Vagina (tissue), 2 donors: ENCODE measurements at regions not wholly inside any gene's neighbourhood (a gene's known extent, or its start where the extent isn't known, plus 50 kb on each side); places are given as distances from the start of the nearest gene placed in this dataset.

Source experiments
- DNase-seq, 2 donors: peaks; one replicate each; pipeline ENCODE4 v3.0.0-alpha.2; 2017; ENCODE audit errors: extremely low spot score in 2 of 2
- H3K27ac ChIP-seq: fragments of 200-600 bp; sonication (generic); one replicate; pipeline ENCODE4 v1.5.1; 2019
- H3K27me3 ChIP-seq: fragments of 200-600 bp; sonication (generic); one replicate; pipeline ENCODE4 v1.5.1; 2019
- H3K36me3 ChIP-seq, 2 donors: fragments of 200-600 bp; sonication (generic); one replicate each; pipeline ENCODE4 v1.5.1; 2017 to 2019
- H3K4me1 ChIP-seq: fragments of 200-600 bp; sonication (generic); one replicate; pipeline ENCODE4 v1.5.1; 2019
- H3K4me3 ChIP-seq, 2 donors: fragments of 200-600 bp; sonication (generic); 1 replicate in 1 of 2; 2 replicates in 1 of 2; pipeline ENCODE4 v1.5.1; 2016 to 2019
- H3K9me3 ChIP-seq: fragments of 200-600 bp; sonication (generic); one replicate; pipeline ENCODE4 v1.5.1; 2019
- POLR2A ChIP-seq, 2 donors: fragments of 450-650 bp; IDR thresholded peaks; one replicate each; pipeline ENCODE4 v1.6.1; 2017; ENCODE audit warnings: antibody characterized with exemption in 2 of 2, mild to moderate bottlenecking in 2 of 2, moderate library complexity in 2 of 2
- POLR2AphosphoS5 ChIP-seq, 2 donors: sonication (generic); formaldehyde crosslinking; IDR thresholded peaks; one replicate each; pipeline ENCODE4 v1.9.0; 2017; ENCODE audit warnings: antibody characterized with exemption in 2 of 2, mild to moderate bottlenecking in 2 of 2, low read depth in 1 of 2; ENCODE audit not compliant: insufficient read depth in 1 of 2
- intact Hi-C: fragments of 100-400 bp; cut with DNase I; formaldehyde crosslinking; loops from one replicate; pipeline ENCODE4 v1.15.1; 2023
- TF ChIP-seq, protein P1 (sequence below), 3 experiments: fragments of 450-650 bp in 2 of 3; fragments of 200-600 bp in 1 of 3; sonication (generic) in 1 of 3; IDR thresholded peaks; one replicate each; pipeline ENCODE4 v1.5.1; 2017 to 2019; ENCODE audit warnings: antibody characterized with exemption in 3 of 3, mild to moderate bottlenecking in 2 of 3, moderate library complexity in 2 of 3

DNA sequence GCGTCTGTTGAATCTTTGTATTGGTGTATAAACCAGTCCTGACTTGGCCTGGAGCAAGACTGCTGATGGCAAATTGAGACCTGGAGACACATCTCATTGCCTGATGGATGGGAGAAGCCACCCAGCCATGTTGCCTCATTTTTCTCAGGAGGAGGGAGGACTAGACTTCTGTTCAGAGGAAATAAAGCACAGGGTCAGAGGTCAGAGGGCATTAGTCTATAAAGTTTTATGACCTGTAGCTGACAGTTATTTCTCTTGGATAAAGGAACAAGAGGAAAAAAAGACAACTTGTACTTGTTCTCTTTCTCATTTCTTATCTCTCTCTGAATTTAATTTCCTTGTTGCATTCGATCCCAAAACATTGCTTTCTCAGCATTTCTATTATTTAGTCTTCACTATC, 775.9 kb downstream of the SQOR start:
- intact Hi-C loops = no loop called here
- TF ChIP-seq POLR2A (IDR thresholded peaks at IDR 0.05) (no peak), POLR2AphosphoS5 (IDR thresholded peaks at IDR 0.05; ENCODE audit: insufficient read depth in 1 of 2, low read depth in 1 of 2) (no peak)
- TF ChIP-seq, protein P1, sequence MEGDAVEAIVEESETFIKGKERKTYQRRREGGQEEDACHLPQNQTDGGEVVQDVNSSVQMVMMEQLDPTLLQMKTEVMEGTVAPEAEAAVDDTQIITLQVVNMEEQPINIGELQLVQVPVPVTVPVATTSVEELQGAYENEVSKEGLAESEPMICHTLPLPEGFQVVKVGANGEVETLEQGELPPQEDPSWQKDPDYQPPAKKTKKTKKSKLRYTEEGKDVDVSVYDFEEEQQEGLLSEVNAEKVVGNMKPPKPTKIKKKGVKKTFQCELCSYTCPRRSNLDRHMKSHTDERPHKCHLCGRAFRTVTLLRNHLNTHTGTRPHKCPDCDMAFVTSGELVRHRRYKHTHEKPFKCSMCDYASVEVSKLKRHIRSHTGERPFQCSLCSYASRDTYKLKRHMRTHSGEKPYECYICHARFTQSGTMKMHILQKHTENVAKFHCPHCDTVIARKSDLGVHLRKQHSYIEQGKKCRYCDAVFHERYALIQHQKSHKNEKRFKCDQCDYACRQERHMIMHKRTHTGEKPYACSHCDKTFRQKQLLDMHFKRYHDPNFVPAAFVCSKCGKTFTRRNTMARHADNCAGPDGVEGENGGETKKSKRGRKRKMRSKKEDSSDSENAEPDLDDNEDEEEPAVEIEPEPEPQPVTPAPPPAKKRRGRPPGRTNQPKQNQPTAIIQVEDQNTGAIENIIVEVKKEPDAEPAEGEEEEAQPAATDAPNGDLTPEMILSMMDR (IDR thresholded peaks at IDR 0.05) = no peak
- H3K27ac ChIP-seq = no peak overlapping the region
- H3K9me3 ChIP-seq = no peaks in the 10 kb centered on the region
- DNase-seq = no peak
- H3K4me3 ChIP-seq = no peak overlapping the region
- H3K36me3 ChIP-seq = no peaks in the 10 kb centered on the region
- H3K27me3 ChIP-seq = no peaks in the 10 kb centered on the region
- no peaks in the 10 kb centered on the region for H3K4me1 ChIP-seq

DNA sequence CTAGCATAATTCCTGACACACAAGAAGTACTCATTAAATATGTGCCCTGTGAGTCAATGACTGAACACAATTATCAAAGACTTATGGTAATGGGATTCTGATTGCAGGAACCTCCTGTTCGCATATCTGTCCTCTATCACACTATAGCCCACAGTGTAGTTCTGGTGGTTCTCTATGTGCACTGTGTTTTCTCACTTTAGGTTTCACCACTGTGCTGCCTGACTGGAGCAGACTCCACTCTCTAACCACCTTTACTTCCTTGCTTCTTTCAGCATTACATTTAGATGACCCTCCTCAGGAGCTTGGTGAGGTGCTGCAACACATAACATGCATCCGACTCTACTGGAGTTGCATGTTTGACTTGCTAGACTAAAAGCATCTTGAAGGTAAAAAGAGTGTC, 777.1 kb downstream of the SQOR start:
- H3K36me3 ChIP-seq = no peaks in the 10 kb centered on the region
- TF ChIP-seq, protein P1 (IDR thresholded peaks at IDR 0.05) = no peak
- TF ChIP-seq POLR2AphosphoS5 (IDR thresholded peaks at IDR 0.05; ENCODE audit: insufficient read depth in 1 of 2, low read depth in 1 of 2) = no peak
- no peaks in the 10 kb centered on the region for H3K27me3 ChIP-seq
- H3K4me3 ChIP-seq = no peak overlapping the region
- H3K27ac ChIP-seq = no peak overlapping the region
- no peaks in the 10 kb centered on the region for H3K4me1 ChIP-seq
- intact Hi-C loops = no loop called here
- no peaks in the 10 kb centered on the region for H3K9me3 ChIP-seq
- DNase-seq = no peak

DNA sequence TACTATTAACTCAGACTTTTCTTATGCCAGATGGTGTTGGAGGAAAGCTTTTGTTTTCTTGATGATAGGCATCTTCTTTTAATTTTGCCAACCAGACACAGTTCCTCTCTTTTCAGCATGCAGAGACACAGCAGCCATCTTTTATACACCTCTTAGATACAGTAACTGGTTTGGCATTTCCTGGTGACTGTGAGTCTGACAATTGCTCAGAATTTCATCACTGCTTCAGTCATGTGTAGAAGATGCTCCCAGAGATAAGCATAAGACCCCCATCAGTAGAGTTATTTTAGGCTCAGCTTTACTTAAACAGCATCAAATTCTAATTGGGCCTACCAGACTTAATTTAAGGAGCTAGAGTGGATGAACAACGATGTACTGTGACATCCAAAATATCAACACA, 779.0 kb downstream of the SQOR start:
- Histone ChIP-seq H3K27me3 (no peaks in the 10 kb centered on the region), H3K4me3 (no peak overlapping the region), H3K36me3 (no peaks in the 10 kb centered on the region), H3K4me1 (no peaks in the 10 kb centered on the region), H3K9me3 (no peaks in the 10 kb centered on the region), H3K27ac (no peak overlapping the region)
- intact Hi-C loops = no loop called here
- TF ChIP-seq POLR2AphosphoS5 (IDR thresholded peaks at IDR 0.05; ENCODE audit: insufficient read depth in 1 of 2, low read depth in 1 of 2) = no peak
- DNase-seq = no peak

DNA sequence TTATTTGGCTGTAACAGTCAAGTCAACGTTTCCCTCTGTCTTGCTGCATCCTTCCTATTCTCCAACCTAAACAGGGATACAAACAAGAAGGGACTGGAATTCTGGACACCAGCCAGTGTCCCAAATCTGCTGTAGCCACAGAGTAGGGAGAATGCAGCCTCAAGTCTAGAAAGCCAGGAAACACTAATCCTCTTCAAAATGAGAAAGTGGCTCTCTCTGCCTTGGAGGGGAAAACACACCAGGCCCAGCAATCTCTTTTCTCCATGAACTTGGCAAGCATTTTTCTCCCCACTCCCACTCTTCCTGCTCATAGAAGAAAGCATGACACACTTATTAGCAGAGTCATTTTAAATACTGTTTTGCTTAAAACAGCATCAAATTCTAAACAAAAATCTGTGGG, 781.7 kb downstream of the SQOR start:
- H3K4me3 ChIP-seq = no peak overlapping the region
- no peaks in the 10 kb centered on the region for H3K27me3 ChIP-seq
- H3K36me3 ChIP-seq = no peaks in the 10 kb centered on the region
- H3K9me3 ChIP-seq = no peaks in the 10 kb centered on the region
- TF ChIP-seq, protein P1 (IDR thresholded peaks at IDR 0.05) = no peak
- TF ChIP-seq POLR2AphosphoS5 (IDR thresholded peaks at IDR 0.05; ENCODE audit: insufficient read depth in 1 of 2, low read depth in 1 of 2) = no peak
- no peak for TF ChIP-seq POLR2A (IDR thresholded peaks at IDR 0.05)
- intact Hi-C loops = no loop called here
- no peak overlapping the region for H3K27ac ChIP-seq
- no peak for DNase-seq
- H3K4me1 ChIP-seq = no peaks in the 10 kb centered on the region

DNA sequence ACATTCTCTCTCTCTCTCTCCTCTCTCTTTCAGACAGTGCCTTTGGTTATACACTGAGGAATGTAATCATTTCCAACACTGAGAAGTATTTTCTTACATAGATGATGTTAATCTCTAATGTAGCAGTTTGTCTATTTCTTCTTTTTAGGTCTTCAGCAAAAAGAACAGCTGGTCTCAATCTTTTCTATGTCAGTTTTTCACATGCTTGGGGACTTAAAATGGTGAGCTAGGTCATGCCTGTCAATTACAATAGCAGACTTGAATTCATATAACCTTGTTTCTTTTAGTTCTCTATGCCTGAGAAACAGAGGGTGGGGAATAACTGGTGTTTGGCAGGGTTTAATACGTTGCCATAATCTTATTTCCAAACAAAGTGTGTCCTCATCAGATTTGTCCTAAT, 786.2 kb downstream of the SQOR start:
- no peak overlapping the region for H3K27ac ChIP-seq
- intact Hi-C loops = no loop called here

DNA sequence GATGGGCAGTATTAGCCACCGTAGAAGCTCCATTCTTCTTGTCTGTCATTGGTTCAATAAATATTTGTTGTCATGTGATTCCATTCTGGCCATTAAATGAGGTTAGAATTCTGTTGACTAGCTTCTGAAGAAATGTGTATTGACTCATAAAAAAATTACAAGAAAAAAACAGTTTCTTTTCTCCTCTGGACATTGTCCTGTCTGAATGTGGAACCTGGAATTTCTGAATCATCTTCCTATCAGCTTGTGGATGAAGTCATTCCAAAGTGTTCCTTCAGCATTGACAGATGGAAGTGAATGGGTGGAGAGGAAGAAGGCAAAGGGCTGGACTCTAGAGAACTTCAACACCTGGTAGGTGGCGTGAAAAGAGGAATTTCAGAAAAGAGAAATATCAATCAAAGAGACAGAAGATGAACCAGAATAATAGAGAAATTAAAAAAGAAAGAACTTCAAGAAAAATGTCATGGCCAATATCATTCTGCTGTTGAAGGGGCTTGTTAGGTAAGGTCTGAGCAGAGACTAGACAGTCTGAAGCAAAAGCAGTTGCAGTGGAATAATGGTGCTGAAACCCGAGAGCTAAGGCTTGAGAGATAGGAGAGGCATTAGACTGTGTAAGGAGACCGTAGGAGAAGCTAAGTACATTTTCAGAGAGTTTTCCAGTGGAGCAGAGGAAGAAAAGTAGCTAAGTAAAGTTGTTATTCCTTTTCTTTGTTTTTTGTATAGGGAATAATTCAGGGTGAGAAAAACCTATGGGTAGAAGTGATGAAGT, 806.6 kb downstream of the SQOR start:
- intact Hi-C loops = no loop called here

More for the DNA sequence above, 786.2 kb downstream of the SQOR start:
- no peak for DNase-seq
- H3K9me3 ChIP-seq = no peaks in the 10 kb centered on the region
- TF ChIP-seq POLR2A (IDR thresholded peaks at IDR 0.05) = no peak
- H3K36me3 ChIP-seq = no peaks in the 10 kb centered on the region
- H3K4me1 ChIP-seq = no peaks in the 10 kb centered on the region
- H3K4me3 ChIP-seq = no peak overlapping the region
- no peaks in the 10 kb centered on the region for H3K27me3 ChIP-seq

More for the DNA sequence above, 806.6 kb downstream of the SQOR start:
- TF ChIP-seq, protein P1 (IDR thresholded peaks at IDR 0.05) = no peak
- TF ChIP-seq POLR2AphosphoS5 (IDR thresholded peaks at IDR 0.05; ENCODE audit: insufficient read depth in 1 of 2, low read depth in 1 of 2) (no peak), POLR2A (IDR thresholded peaks at IDR 0.05) (no peak)
- Histone ChIP-seq H3K9me3 (no peaks in the 10 kb centered on the region), H3K4me3 (no peak overlapping the region), H3K36me3 (no peaks in the 10 kb centered on the region), H3K27ac (no peak overlapping the region), H3K27me3 (no peaks in the 10 kb centered on the region), H3K4me1 (no peaks in the 10 kb centered on the region)
- no peak for DNase-seq
